GM23338 (cell line): ENCODE measurements at regions not wholly inside any gene's neighbourhood (a gene's known extent, or its start where the extent isn't known, plus 50 kb on each side); places are given as distances from the start of the nearest gene placed in this dataset.

ENCODE experiments used
- CREB1 ChIP-seq: fragments of 250-450 bp; sonication (Bioruptor Pico); IDR thresholded peaks from 2 replicates; pipeline ENCODE4 v1.5.0; 2020; ENCODE audit warnings: low read depth, mild to moderate bottlenecking, moderate library complexity
- CTCF ChIP-seq, 2 experiments: fragments of 200-600 bp in 1 of 2; sonication (generic) in 1 of 2; conservative IDR thresholded peaks; 2 replicates each; pipeline versions ENCODE4 v1.5.1 to v1.6.1; 2016 to 2017; ENCODE audit warnings: antibody characterized with exemption in 2 of 2, low read depth in 2 of 2, mild to moderate bottlenecking in 2 of 2, moderate library complexity in 1 of 2
- EZH2 ChIP-seq: fragments of 200-600 bp; sonication (generic); IDR thresholded peaks from one replicate; pipeline ENCODE4 v1.8.0; 2017; ENCODE audit warnings: antibody characterized with exemption, mild to moderate bottlenecking, low read depth; ENCODE audit not compliant: unreplicated experiment
- POLR2AphosphoS5 ChIP-seq: IDR thresholded peaks from 2 replicates; pipeline ENCODE4 v1.6.1; 2016; ENCODE audit warnings: antibody characterized with exemption, low read depth
- REST ChIP-seq: IDR thresholded peaks from one replicate; pipeline ENCODE4 v1.6.1; 2018; ENCODE audit warnings: antibody characterized with exemption; ENCODE audit not compliant: unreplicated experiment

- TF ChIP-seq CTCF (conservative IDR thresholded peaks at IDR 0.05; ENCODE audit: low read depth in 2 of 2), result no peak
- no peak for TF ChIP-seq POLR2AphosphoS5
- TF ChIP-seq EZH2, result no peak
- no peak for TF ChIP-seq REST
- no peak for TF ChIP-seq CREB1 (CRISPR knock-in tag)
These were observed 66.2 kb upstream of the TSC22D2 start for GRCh38 chr3:150341891-150342290.
